ENCODE measurements at regions not wholly inside any gene's neighbourhood (a gene's known extent, or its start where the extent isn't known, plus 50 kb on each side); places are given as distances from the start of the nearest gene placed in this dataset.

DNA sequence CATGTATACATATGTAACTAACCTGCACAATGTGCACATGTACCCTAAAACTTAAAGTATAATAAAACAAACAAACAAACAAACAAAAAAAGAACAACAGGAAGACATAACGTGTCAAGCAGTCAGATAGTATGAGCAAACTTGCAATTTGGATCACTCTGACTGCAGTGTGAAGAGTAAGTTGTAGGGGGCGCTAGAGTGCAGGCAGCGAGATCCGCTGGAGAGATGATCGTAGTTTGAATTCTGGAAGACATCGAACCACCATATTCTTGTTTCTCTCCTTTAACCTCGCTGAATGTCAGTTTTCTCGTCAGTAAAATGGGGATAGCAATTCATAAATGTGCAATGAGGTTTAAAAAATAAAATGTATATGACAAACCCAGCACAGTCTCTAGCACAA, 165.2 kb upstream of the LMCD1 start:
- FAIRE-seq, result no peak

DNA sequence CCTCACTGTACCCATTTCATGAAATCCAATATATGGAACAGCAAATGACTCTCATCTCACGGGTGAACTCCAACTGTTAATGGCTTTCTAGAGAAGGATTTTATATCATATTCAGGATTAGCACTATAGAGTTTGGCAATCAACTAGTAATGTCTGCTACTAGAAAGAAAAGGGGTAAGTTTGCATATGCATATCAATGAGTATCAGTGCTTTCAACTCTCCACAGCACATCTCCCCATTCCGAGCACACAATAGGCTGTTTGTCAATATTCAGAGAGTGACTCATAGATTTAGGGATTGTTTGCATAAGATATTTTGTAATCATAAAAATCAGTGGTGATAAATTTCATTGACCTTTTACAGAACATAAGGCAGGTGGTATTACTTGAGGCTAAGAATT, 163.2 kb upstream of the LMCD1 start:
- no peaks in the 10 kb centered on the region for H3K27me3 ChIP-seq (ENCODE audit: control insufficient read depth, insufficient read depth, low read length)
- TF ChIP-seq, protein P1, sequence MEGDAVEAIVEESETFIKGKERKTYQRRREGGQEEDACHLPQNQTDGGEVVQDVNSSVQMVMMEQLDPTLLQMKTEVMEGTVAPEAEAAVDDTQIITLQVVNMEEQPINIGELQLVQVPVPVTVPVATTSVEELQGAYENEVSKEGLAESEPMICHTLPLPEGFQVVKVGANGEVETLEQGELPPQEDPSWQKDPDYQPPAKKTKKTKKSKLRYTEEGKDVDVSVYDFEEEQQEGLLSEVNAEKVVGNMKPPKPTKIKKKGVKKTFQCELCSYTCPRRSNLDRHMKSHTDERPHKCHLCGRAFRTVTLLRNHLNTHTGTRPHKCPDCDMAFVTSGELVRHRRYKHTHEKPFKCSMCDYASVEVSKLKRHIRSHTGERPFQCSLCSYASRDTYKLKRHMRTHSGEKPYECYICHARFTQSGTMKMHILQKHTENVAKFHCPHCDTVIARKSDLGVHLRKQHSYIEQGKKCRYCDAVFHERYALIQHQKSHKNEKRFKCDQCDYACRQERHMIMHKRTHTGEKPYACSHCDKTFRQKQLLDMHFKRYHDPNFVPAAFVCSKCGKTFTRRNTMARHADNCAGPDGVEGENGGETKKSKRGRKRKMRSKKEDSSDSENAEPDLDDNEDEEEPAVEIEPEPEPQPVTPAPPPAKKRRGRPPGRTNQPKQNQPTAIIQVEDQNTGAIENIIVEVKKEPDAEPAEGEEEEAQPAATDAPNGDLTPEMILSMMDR (IDR thresholded peaks at IDR 0.05; ENCODE audit: insufficient read depth, low read length, severe bottlenecking), result no peak
- H3K4me3 ChIP-seq (ENCODE audit: low read depth, low read length), result no peak overlapping the region
- no peak for FAIRE-seq
- no peak for DNase-seq (ENCODE audit: low read depth)
- H3K36me3 ChIP-seq (ENCODE audit: control insufficient read depth, insufficient read depth, low read length), result no peaks in the 10 kb centered on the region

More for the DNA sequence above, 165.2 kb upstream of the LMCD1 start:
- Histone ChIP-seq H3K27me3 (ENCODE audit: control insufficient read depth, insufficient read depth, low read length) (no peaks in the 10 kb centered on the region), H3K4me3 (ENCODE audit: low read depth, low read length) (no peak overlapping the region), H3K36me3 (ENCODE audit: control insufficient read depth, insufficient read depth, low read length) (no peaks in the 10 kb centered on the region)
- TF ChIP-seq, protein P1 (IDR thresholded peaks at IDR 0.05; ENCODE audit: insufficient read depth, low read length, severe bottlenecking), result peak; percentile 17
- no peak for DNase-seq (ENCODE audit: low read depth)

DNA sequence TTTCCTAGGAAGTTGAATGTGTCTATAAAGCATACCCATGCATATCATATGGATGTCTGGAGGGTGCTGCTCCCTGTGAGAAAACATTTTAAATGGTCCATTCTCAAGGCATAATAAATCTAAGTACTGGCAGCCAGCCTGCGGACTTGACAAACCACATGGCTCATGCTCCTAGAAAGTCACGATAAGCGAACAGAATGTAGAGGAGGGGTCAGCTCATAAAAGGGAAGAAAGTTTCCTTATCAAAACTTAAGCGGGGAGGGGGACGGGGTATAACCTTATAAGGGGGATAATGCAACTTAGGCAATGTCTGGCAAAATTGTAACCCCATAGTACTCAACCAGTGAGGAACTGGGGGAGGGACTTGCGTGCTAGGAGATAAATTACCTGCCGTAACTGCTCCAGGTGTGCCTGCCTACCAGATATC, 159.8 kb upstream of the LMCD1 start:
- Histone ChIP-seq H3K27me3 (ENCODE audit: control insufficient read depth, insufficient read depth, low read length) (no peaks in the 10 kb centered on the region), H3K36me3 (ENCODE audit: control insufficient read depth, insufficient read depth, low read length) (no peaks in the 10 kb centered on the region), H3K4me3 (ENCODE audit: low read depth, low read length) (no peak overlapping the region)
- DNase-seq (ENCODE audit: low read depth) (peak; percentile 14), FAIRE-seq (no peak)
- TF ChIP-seq, protein P1 (IDR thresholded peaks at IDR 0.05; ENCODE audit: insufficient read depth, low read length, severe bottlenecking), result no peak

DNA sequence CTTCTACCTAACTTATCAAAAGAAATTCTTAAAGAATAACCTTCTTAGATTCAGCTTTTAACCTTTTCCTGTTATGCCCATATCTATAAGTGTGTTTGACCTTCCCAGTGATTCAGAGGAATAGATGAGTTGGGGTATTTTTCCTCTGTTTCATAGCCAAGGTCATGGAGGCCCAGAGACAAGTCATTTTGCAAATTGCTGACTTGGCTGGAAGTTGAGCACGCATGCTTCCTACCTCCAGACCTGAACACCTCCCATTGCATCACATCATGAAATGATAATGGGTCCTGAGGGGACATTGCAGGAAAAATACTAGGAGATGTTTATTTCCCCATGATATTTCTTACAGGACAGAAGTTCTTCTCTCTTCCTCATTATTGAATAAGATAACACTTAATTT, 158.6 kb upstream of the LMCD1 start:
- H3K36me3 ChIP-seq (ENCODE audit: control insufficient read depth, insufficient read depth, low read length), result no peaks in the 10 kb centered on the region
- DNase-seq (ENCODE audit: low read depth), result no peak
- TF ChIP-seq, protein P1 (IDR thresholded peaks at IDR 0.05; ENCODE audit: insufficient read depth, low read length, severe bottlenecking), result no peak
- H3K27me3 ChIP-seq (ENCODE audit: control insufficient read depth, insufficient read depth, low read length), result no peaks in the 10 kb centered on the region
- FAIRE-seq, result no peak
- H3K4me3 ChIP-seq (ENCODE audit: low read depth, low read length), result no peak overlapping the region

DNA sequence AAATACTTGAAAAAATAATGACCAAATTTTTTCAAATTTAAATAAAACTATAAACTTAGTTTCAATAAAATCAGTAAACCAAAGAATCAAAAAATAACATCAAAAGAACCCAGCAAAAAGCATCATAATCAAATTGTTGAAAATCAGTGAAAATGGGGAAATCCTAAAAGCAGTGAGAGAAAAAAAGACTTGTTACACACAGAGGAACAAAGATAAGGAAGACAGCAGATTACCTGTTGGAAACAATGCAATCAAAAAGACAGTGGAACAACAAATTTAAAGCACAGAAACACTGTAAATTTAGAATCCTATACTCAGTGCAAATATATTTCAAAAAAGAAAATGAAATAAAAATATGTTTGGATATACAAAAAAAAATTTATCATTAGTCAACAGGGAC, 156.2 kb upstream of the LMCD1 start:
- FAIRE-seq (no peak), DNase-seq (ENCODE audit: low read depth) (no peak)
- TF ChIP-seq, protein P1 (IDR thresholded peaks at IDR 0.05; ENCODE audit: insufficient read depth, low read length, severe bottlenecking), result no peak
- Histone ChIP-seq H3K27me3 (ENCODE audit: control insufficient read depth, insufficient read depth, low read length) (no peaks in the 10 kb centered on the region), H3K36me3 (ENCODE audit: control insufficient read depth, insufficient read depth, low read length) (no peaks in the 10 kb centered on the region), H3K4me3 (ENCODE audit: low read depth, low read length) (no peak overlapping the region)

DNA sequence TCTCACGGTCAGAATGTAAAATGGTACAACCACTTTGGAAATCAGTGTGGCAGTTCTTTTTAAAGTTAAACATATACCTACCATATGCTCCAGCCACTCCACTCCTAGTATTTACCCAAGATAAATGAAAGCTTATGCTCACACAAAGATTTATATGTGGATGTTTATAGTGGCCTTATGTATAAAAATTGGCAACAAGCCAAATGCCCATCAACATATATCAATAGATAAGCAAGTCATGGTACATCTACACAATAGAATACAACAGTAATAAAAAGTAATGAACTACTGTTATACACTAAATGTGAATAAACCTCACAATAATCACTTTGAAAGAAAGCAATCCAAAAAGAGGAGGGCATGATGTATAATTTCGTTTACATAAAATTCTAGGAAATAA, 153.5 kb upstream of the LMCD1 start:
- Histone ChIP-seq H3K4me3 (ENCODE audit: low read depth, low read length) (no peak overlapping the region), H3K27me3 (ENCODE audit: control insufficient read depth, insufficient read depth, low read length) (no peaks in the 10 kb centered on the region), H3K36me3 (ENCODE audit: control insufficient read depth, insufficient read depth, low read length) (no peaks in the 10 kb centered on the region)
- FAIRE-seq (no peak), DNase-seq (ENCODE audit: low read depth) (no peak)
- TF ChIP-seq, protein P1 (IDR thresholded peaks at IDR 0.05; ENCODE audit: insufficient read depth, low read length, severe bottlenecking), result no peak

All from bronchial epithelial cell (primary cell).